GM19035 (cell line): ENCODE measurements at regions not wholly inside any gene's neighbourhood (a gene's known extent, or its start where the extent isn't known, plus 50 kb on each side); places are given as distances from the start of the nearest gene placed in this dataset.
"Not testable (repeated sequence)": the region's sequence is repeated elsewhere in the genome, so short reads cannot be mapped to it uniquely, and the experiment has no call there.

Experiments
- ATAC-seq: cut with Tn5 transposase; IDR thresholded peaks from one replicate; pipeline ENCODE4 v1.9.1; 2021; ENCODE audit not compliant: unreplicated experiment

DNA sequence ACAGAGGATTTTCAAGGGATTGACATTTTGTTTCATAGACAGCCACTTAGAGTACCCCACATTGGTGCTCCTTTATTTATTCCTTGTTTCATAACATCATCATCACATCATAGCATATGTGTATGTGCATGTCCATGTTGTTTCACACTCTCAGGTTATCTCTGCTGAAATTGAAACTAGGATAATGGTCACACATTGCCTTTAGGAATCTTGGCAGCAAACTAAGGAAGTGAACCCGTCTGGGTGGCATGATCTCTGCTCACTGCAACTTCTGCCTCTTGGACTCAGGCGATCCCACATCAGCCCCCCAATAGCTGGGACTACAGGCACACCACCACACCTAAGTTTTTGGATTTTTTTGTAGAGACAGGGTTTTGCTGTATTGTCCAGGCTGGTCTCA lies 234.2 kb upstream of the ANKRD50 start:
- no peak for ATAC-seq

DNA sequence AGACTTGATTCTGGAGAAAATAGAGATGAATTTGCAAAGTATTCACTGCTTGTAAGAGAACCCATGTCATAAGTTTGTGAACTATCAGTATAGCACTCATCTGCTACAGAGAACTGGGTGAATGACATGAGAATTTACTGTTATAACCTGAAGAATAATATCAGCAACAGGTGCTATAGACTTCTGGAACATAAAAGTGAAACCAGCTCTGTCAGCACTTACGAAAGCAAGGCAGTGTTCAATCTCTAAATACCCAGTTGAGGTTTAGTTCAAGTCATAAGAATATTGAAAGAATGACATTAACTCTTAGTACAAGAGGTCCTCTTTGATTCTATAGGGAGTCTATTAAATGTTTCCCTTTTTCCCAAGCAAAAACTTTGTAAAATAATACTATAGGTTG lies 232.9 kb upstream of the ANKRD50 start:
- ATAC-seq, result peak; percentile 66

DNA sequence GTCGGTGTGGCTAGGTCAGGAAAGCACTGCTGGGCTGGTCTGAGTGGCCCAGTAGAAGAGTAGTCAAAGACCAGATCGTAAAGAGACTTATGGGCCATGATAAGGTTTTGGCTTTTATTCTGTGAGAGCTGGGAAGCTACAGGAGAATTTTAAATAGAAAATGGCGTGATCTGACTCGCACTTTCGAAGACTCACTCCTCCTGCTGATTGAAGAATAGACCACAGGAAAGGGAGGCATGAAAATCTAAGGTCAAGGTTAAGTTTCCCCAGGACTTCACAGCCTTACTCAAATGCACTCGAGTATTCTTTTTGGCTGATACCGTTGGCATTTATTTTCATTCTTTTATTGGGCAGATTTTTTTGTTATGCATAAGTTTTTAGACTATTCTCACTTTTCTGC lies 231.4 kb upstream of the ANKRD50 start:
- no peak for ATAC-seq

DNA sequence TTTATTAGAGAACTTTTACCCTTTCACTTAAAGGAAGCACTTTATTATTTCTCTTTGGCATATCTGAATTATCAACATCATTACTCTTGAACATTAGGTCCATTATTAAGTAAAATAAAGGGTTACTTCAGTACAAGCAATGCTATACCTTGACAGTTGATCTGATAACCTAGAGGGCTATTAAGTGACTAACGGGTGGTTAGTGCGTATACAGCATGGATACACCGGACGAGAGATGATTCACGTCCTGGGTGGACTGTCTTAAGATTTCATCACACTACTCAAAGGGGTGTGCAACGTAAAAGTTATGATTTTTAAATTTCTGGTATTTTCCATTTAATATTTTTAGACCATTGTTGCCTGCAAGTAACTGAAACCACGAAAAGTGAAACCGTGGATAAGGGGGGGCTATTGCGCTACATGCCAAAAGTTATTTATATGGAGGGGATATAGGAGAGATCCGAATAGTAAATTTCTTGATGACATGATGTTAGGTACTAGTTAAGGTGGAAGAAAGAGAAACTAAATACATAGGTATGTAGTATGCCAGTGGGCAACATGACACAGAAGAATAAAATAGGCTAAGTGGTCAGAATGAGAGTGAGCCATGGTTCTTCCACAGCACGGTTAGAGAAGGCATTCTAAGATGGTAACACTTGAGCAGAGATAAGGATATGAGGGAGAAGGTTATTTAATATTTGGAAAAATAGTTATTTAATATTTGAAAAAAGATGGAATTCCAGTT lies 230.8 kb upstream of the ANKRD50 start:
- ATAC-seq, result no peak

DNA sequence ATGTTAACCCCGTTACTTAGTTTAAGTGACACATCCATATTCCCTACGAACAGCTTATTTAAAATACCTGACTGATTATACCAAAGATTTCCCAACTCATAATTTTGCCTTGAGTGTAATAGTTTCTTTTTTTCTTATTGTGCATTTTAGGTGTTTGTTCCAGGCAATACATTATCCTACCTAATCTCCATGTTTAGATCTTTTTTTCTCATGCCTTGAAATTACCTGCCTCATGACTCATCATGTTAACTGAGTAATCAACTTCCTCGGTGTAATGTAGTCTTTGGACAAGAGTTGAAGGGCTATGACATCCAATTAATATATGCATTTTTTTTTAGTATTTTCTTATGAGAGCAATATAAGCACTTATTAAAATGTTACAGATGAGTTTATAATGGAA lies 228.7 kb upstream of the ANKRD50 start:
- ATAC-seq, result no peak

DNA sequence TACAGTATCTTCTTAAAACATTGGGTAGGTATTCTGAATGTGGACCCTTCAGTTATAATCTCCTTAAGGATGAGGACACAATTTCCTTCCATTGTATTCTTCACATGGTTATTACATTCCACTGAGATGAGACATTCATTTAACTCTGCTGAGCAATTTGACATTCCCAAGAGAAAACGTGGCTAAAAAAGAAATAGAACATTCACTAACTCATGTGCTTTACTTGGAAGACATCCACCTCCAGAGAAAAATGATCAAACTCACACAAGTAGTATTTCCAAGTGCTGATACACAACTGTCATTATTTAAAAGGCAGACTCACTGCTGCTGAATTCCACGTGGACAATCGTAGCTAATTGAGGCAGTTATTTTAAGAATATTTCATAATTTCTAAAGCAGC lies 227.9 kb upstream of the ANKRD50 start:
- no peak for ATAC-seq

DNA sequence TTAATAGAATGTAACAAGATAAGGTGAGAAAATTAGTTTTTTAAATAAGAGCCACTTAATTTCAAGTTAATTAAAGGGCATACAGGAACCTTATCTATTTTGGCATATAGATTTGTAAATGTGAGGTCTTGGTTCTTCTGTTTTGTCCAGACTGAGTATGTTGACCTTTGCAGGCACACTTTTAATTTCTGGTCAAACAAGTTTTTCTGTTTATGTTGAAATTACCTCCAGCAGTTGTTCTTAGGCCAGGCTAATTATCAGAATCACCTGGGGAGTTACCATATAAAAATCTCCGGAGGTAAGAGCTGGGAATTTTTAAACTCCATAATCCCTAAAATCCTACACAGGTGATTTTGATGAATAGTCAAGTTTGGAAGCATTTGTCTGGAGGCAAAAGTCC lies 227.4 kb upstream of the ANKRD50 start:
- ATAC-seq, result no peak

DNA sequence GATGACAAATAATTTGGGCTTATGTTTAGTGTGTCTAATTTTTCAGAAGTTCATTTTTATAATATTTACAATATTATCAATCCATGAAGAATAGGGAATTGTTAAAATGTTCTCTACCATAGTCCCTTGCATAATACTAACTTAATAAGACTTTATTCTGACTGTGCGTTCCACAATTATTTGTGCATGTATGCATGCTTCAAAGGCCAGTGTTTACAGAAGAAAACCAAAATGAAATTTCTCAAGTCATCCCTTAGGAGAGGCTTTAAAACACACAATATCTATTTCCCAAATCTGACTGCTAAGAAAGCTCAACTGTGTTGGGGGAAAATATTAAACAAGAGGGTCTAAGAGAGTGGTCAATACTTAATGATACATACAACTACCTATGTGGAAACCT lies 226.3 kb upstream of the ANKRD50 start:
- no peak for ATAC-seq

DNA sequence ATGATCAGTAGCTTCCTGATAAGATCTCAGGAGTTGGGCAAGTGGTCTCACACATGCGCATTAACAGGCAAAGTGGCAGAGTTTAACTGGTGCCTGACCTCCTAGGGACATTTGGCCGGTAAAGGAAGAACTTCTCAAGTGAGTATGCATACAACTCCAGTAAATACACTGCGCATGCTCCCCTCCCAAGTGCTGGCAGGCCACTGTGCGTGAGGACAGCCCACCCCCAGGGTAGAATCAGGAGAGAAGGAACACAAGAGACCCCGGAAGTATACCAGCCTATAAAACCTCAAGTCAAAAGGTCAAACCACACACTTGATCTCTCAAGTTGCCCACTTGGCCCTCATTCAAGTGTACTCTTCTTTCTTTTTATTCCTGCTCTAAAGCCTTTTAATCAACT lies 225.5 kb upstream of the ANKRD50 start:
- ATAC-seq, result no peak

DNA sequence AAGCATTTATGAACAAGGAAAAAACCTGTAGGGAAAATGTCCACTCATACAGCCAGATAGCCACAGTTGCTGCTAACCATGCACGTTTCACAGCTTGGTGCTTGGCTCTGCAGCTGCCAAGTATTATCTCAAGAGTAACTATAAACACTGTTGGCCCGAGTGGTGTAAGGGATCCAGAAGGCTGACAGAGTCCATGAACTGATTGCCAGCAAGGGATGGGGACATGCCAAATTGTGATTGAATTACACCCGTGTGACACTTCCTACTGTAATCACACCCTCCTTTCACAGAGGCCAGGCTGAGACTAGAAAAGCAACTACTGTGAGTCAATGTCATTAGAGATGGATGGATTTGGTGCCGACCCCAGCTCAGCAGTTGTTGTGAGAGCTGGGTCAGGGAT lies 223.9 kb upstream of the ANKRD50 start:
- ATAC-seq, result no peak

DNA sequence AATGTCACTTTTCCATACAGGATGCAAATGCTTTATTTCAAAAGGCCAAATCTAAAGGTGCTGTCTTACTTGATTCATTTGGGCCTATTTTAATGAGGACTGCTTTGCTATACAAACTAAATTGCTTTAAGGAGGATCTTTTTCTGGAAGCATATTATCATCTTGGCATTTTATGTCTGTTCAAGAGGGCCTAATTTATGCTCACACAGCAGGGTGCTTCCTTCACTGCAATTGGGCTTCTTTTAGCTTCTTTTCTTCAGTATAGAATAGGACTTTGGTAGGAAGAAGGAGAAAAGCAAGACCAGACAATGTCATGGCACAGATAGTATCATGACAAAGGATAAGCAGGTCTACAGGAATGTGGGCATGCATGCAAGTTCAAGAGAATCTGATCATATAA lies 222.4 kb upstream of the ANKRD50 start:
- no peak for ATAC-seq

DNA sequence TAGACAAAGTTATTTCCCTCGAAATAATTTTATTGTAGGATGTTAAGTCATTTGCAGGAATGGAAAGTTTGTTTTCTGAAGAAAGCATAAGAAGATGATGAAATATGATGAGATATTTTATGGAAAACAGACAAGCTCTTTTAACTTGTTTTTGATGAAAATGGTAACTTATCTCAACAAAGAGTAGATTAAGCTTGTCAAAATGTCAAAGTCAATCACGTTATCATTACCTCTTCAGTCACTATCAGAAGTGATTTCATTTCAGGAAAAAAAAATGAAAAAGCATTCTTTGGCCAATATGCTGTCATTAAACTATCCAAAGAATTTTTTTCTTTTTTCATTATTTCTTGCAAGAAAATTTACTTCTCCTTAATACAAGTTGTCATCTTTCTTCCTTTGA lies 221.0 kb upstream of the ANKRD50 start:
- ATAC-seq, result no peak

DNA sequence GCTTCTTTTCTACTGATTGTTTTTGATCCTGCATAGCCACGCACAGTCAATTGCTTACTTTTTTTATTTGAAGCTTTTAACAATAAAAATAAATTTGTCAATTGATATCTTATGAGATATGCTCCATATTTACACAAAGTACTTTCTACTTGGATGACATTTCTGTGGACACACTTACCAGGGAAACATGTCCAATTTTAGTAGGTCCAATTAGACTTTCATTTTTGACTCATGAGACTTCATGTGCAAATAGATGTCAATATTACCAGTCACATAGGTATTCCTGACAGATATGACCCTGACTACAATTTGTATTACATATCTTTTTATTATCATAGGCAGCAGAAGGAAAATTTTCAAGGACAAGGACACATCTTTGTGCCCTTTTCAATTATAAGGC lies 219.9 kb upstream of the ANKRD50 start:
- ATAC-seq, result no peak

DNA sequence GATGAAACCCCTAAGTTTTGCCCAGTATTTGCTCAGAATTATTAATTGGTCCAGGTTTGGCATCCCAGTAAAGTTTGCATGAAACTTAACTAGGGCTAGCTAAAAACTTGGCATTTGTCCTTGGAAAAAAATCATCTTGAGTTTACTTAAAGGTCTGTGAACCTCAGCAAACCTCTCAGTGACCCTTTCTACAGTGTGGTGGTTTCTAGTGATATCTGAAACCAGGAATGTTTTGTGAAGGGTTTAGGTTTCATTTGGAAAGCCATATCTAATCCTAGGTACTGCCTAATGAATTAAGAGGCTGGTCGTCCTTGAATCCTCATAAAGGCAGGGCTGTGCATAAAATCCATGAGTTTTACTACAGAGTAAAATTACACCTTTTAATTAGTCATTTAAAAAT lies 218.5 kb upstream of the ANKRD50 start:
- no peak for ATAC-seq

DNA sequence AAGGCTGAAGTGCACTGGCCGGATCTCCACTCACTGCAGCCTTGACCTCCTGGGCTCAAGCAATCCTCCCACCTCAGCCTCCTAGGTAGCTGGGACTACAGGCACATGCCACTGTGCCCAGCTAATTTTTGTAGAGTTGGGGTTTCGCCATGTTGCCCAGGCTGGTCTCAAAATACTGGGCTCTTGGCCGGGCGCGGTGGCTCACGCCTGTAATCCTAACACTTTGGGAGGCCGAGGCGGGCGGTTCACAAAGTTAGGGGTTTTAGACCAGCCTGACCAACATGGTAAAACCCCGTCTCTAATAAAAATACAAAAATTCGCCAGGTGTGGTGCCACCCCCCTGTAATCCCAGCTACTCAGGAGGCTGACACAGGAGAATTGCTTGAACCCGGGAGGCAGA lies 210.2 kb upstream of the ANKRD50 start:
- not testable (repeated sequence) for ATAC-seq

DNA sequence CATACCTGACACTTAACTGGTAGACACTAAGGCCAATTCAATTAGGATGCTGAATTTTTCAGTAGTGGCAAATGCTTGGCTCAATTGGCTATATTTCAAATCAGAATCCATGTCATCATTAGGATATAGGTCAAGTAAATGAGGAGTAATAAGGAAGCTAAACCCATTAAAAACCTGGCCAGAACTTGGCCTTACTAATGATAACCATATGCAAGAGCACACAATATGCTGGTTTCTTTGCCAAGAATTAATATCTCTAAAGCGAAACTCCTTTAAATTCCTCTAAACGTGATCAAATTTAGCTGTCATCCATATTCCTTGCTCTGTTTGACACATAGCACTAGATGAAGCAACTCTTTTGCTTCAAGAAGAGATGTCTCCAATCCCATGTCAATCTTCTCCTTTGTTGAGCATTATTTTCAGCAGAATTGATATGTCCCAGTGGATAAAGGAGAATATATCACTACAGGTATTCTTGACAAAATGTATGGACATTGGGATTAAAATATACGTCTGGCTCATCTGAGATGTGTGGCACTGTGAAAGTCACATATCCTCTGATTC lies 206.1 kb upstream of the ANKRD50 start:
- no peak for ATAC-seq

DNA sequence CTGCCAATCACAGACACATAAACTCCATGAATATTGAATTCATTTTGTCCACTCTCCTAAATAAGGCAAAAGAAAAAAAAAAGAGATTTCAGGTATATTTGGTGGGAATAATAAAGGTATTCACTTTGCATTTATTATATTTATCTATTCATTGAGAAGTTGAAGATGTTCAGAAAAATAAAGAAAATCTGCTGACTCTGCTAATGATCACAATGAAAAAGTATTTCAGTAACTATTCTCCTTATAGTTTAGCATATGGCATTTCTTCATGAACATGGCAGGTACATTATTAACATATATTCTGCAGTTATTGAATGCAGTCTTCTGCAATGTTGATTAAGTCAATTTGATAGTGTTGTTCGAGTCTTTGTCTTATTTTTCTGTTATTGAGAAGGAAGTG lies 202.5 kb upstream of the ANKRD50 start:
- ATAC-seq, result no peak

DNA sequence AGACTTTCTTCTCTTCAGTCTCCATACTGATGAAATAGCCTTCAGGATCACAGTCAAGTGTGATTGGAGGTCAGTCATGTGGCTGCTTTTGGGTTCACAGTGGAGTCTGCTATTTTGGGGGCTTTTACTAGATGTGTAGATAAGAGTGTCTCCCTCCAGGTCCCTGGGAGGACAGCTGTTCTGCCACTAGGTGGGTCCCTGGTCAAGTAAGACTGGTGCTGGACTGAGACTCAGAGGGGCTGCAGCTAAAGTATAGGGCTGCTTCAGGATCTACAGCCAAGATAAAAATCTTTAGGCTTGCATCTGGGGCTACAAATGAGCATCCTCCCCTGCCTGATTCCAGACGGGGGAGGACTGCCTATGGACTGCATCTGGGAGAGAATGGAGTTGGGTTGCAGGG lies 200.7 kb upstream of the ANKRD50 start:
- ATAC-seq, result no peak

DNA sequence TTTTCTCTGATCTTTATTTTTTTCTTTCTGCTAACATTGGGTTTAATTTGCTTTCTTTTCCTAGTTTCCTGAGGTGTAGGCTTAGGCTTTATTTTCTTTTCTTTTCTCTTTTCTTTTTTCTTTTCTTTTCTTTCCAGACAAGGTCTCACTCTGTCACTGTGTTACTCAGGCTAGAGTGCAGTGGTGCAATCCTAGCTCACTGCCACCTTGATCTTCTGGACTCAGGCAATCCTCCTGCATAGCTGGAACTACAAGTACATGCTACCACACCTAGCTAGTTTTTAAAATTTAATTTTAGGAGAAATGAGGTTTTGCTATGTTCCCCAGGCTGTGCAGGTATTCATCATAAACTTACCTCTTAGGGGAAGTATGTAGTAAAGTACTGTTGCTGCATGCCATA lies 197.8 kb upstream of the ANKRD50 start:
- no peak for ATAC-seq

DNA sequence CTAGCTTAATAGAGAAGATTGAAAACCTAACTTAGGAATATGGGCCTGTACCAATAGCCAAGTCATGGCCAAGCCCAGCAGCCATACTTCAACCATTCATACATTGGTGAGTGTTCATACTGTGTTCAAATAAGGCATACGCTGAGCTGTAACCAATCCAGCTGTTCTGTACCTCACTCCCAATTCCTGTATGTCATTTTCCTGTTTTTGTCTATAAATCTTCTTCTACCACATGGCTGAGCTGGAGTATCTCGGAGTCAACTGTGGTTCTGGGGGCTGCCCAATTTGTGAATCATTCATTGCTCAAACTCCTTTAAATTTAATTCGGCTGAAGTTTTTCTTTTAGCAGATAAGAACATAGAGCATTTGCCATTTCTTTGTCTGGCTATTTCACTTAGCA lies 195.3 kb upstream of the ANKRD50 start:
- no peak for ATAC-seq

DNA sequence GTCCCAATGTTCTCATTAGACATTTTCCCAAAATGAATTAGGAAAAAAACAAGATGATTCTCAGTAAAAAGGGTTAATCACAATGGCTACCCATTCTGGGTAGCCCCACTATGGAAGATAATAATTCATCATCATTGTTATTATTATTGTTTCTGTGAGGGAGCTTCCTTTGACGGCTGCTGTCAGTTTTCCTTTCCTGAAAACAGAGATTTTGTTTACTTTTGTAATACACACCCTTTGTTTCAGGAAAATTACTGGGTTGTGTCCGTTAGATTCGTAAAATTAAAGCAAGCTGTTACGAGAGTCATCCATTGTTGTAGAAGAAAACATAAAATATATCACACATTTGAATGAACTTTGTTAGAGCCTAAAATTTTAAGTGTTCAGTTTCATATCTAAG lies 192.9 kb upstream of the ANKRD50 start:
- ATAC-seq, result no peak

DNA sequence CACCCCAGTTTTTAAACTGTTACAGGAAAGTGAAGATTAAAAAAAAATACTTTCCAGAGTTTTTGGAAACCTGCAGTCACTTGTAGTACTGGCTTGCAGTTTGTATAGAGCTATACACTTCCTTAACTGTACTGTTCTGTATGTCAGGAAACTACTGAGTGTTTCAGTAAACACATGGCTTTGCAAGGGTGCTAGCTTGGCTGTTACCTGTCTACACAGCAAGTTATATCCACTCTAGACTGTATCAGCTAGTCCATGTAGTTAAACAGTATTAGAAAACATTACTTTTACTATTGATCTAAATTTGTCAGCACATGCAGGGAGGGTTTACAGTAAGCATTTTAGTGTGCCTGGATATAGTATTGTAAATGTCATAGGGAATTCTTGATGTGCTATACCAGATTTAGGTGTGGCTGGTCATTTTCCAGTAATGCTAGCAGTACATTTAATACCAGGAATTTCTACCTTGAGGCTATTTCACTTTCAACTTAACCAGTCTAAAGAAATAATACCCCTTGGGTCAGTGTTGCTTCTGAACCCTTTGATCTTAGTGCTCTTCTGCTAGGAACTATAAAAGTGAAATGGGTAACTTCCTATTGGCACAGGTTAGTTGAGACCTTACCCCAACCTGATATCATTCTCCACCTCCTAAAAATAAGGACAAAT lies 192.3 kb upstream of the ANKRD50 start:
- no peak for ATAC-seq
